ENCODE measurements at regions not wholly inside any gene's neighbourhood (a gene's known extent, or its start where the extent isn't known, plus 50 kb on each side); places are given as distances from the start of the nearest gene placed in this dataset.

GRCh38 chr5:5932824-5933223, 445.5 kb downstream of the MED10 start:
- no peak for TF ChIP-seq CTCF (IDR thresholded peaks at IDR 0.05; ENCODE audit: control insufficient read depth, extremely low read depth, insufficient read depth)
- DNase-seq (ENCODE audit: low read depth) = no peak
- no peak overlapping the region for H3K4me3 ChIP-seq (ENCODE audit: low read depth, low read length)

- no peak for TF ChIP-seq CTCF (IDR thresholded peaks at IDR 0.05; ENCODE audit: control insufficient read depth, extremely low read depth, insufficient read depth)
- no peak overlapping the region for H3K4me3 ChIP-seq (ENCODE audit: low read depth, low read length)
- no peak for DNase-seq (ENCODE audit: low read depth)
These were observed 447.8 kb downstream of the MED10 start for GRCh38 chr5:5930561-5930960.

- TF ChIP-seq CTCF (IDR thresholded peaks at IDR 0.05; ENCODE audit: control insufficient read depth, extremely low read depth, insufficient read depth) = no peak
- H3K4me3 ChIP-seq (ENCODE audit: low read depth, low read length) = no peak overlapping the region
- no peak for DNase-seq (ENCODE audit: low read depth)
These were observed 448.9 kb downstream of the MED10 start for GRCh38 chr5:5929291-5930020.

GRCh38 chr5:5925191-5925590, 453.2 kb downstream of the MED10 start:
- DNase-seq (ENCODE audit: low read depth) = no peak
- no peak overlapping the region for H3K4me3 ChIP-seq (ENCODE audit: low read depth, low read length)
- no peak for TF ChIP-seq CTCF (IDR thresholded peaks at IDR 0.05; ENCODE audit: control insufficient read depth, extremely low read depth, insufficient read depth)

- no peak for TF ChIP-seq CTCF (IDR thresholded peaks at IDR 0.05; ENCODE audit: control insufficient read depth, extremely low read depth, insufficient read depth)
- DNase-seq (ENCODE audit: low read depth) = no peak
- H3K4me3 ChIP-seq (ENCODE audit: low read depth, low read length) = no peak overlapping the region
These were observed 458.9 kb downstream of the MED10 start for GRCh38 chr5:5919411-5919810.

- no peak for DNase-seq (ENCODE audit: low read depth)
- no peak overlapping the region for H3K4me3 ChIP-seq (ENCODE audit: low read depth, low read length)
- TF ChIP-seq CTCF (IDR thresholded peaks at IDR 0.05; ENCODE audit: control insufficient read depth, extremely low read depth, insufficient read depth) = no peak
These were observed 471.6 kb downstream of the MED10 start for GRCh38 chr5:5906778-5907177.

- TF ChIP-seq CTCF (IDR thresholded peaks at IDR 0.05; ENCODE audit: control insufficient read depth, extremely low read depth, insufficient read depth) = no peak
- H3K4me3 ChIP-seq (ENCODE audit: low read depth, low read length) = no peak overlapping the region
- DNase-seq (ENCODE audit: low read depth) = no peak
These were observed 473.2 kb downstream of the MED10 start for GRCh38 chr5:5905186-5905585.
